Hematopoietic multipotent progenitor cell treated with erythropoietin and hydrocortisone succinate and interleukin-3 and kit ligand, for 17 days (in vitro differentiated cells): ENCODE measurements at regions not wholly inside any gene's neighbourhood (a gene's known extent, or its start where the extent isn't known, plus 50 kb on each side); places are given as distances from the start of the nearest gene placed in this dataset.
"Not testable (repeated sequence)": the region's sequence is repeated elsewhere in the genome, so short reads cannot be mapped to it uniquely, and the experiment has no call there.

Experiments used
- DNase-seq: peaks from one replicate; pipeline ENCODE4 v3.0.0-alpha.2; 2015; ENCODE audit warnings: low spot score

- DNase-seq: not testable (repeated sequence)
These were observed 1093.1 kb upstream of the DEFB115 start for GRCh38 chr20:30164389-30164788.

GRCh38 chr20:30167540-30167939 lies 1089.9 kb upstream of the DEFB115 start:
- no peak for DNase-seq

GRCh38 chr20:30168025-30168799 lies 1089.3 kb upstream of the DEFB115 start:
- no peak for DNase-seq

- DNase-seq: no peak
These were observed 1088.7 kb upstream of the DEFB115 start for GRCh38 chr20:30168800-30169138.

GRCh38 chr20:30175681-30176080 lies 1081.8 kb upstream of the DEFB115 start:
- no peak for DNase-seq

- not testable (repeated sequence) for DNase-seq
These were observed 1074.3 kb upstream of the DEFB115 start for GRCh38 chr20:30183124-30183523.

GRCh38 chr20:30191785-30192184 lies 1065.7 kb upstream of the DEFB115 start:
- not testable (repeated sequence) for DNase-seq

- DNase-seq: not testable (repeated sequence)
These were observed 1023.0 kb upstream of the DEFB115 start for GRCh38 chr20:30234477-30234876.

- not testable (repeated sequence) for DNase-seq
These were observed 982.4 kb upstream of the DEFB115 start for GRCh38 chr20:30275073-30275472.

- no peak for DNase-seq
These were observed 975.8 kb upstream of the DEFB115 start for GRCh38 chr20:30281584-30282197.

- DNase-seq: peak; percentile 24
These were observed 973.8 kb upstream of the DEFB115 start for GRCh38 chr20:30283476-30284280.

- DNase-seq: no peak
These were observed 973.1 kb upstream of the DEFB115 start for GRCh38 chr20:30284281-30284905.

GRCh38 chr20:30285677-30286076 lies 971.8 kb upstream of the DEFB115 start:
- DNase-seq: no peak

- no peak for DNase-seq
These were observed 971.3 kb upstream of the DEFB115 start for GRCh38 chr20:30286157-30286556.

- not testable (repeated sequence) for DNase-seq
These were observed 970.0 kb upstream of the DEFB115 start for GRCh38 chr20:30287459-30287858.

- no peak for DNase-seq
These were observed 969.1 kb upstream of the DEFB115 start for GRCh38 chr20:30288346-30288745.

- DNase-seq: not testable (repeated sequence)
These were observed 968.4 kb upstream of the DEFB115 start for GRCh38 chr20:30289049-30289448.

GRCh38 chr20:30289711-30290141 lies 967.7 kb upstream of the DEFB115 start:
- DNase-seq: not testable (repeated sequence)

- not testable (repeated sequence) for DNase-seq
These were observed 967.0 kb upstream of the DEFB115 start for GRCh38 chr20:30290361-30291063.

- DNase-seq: not testable (repeated sequence)
These were observed 966.4 kb upstream of the DEFB115 start for GRCh38 chr20:30291064-30291379.

GRCh38 chr20:30291686-30292085 lies 965.8 kb upstream of the DEFB115 start:
- DNase-seq: not testable (repeated sequence)

- not testable (repeated sequence) for DNase-seq
These were observed 962.1 kb upstream of the DEFB115 start for GRCh38 chr20:30295396-30295795.
